Suprapubic skin (tissue), 4 donors: ENCODE measurements at regions not wholly inside any gene's neighbourhood (a gene's known extent, or its start where the extent isn't known, plus 50 kb on each side); places are given as distances from the start of the nearest gene placed in this dataset.

Source experiments
- CTCF ChIP-seq, 2 donors: fragments of 200-600 bp in 1 of 2; fragments of 450-650 bp in 1 of 2; sonication (generic) in 1 of 2; IDR thresholded peaks; one replicate each; pipeline ENCODE4 v1.5.1; 2016 to 2019; ENCODE audit warnings: antibody characterized with exemption in 2 of 2, mild to moderate bottlenecking in 1 of 2, moderate library complexity in 1 of 2
- EP300 ChIP-seq: sonication (generic); formaldehyde crosslinking; IDR thresholded peaks from one replicate; pipeline ENCODE4 v1.6.1; 2017; ENCODE audit warnings: antibody characterized with exemption
- POLR2A ChIP-seq, 2 donors: fragments of 450-650 bp; IDR thresholded peaks; one replicate each; pipeline ENCODE4 v1.6.1; 2017; ENCODE audit warnings: antibody characterized with exemption in 2 of 2, mild to moderate bottlenecking in 2 of 2, moderate library complexity in 2 of 2
- POLR2AphosphoS5 ChIP-seq, 3 donors: sonication (generic); formaldehyde crosslinking; IDR thresholded peaks; one replicate each; pipeline ENCODE4 v1.6.1; 2017; ENCODE audit warnings: antibody characterized with exemption in 3 of 3

GRCh38 chr12:108430926-108431325, 84.2 kb upstream of the FICD start:
- TF ChIP-seq POLR2A (IDR thresholded peaks at IDR 0.05), result no peak
- no peak for TF ChIP-seq CTCF (IDR thresholded peaks at IDR 0.05)
- TF ChIP-seq POLR2AphosphoS5 (IDR thresholded peaks at IDR 0.05), result no peak
- no peak for TF ChIP-seq EP300
